ENCODE measurements at regions not wholly inside any gene's neighbourhood (a gene's known extent, or its start where the extent isn't known, plus 50 kb on each side); places are given as distances from the start of the nearest gene placed in this dataset.

GRCh38 chr9:81305561-81306182 lies 383.7 kb downstream of the TLE1 start:
- Histone ChIP-seq H3K27ac (ENCODE audit: low read depth, low read length) (no peak overlapping the region), H3K4me1 (ENCODE audit: control insufficient read depth, insufficient read depth, low read length) (no peaks in the 10 kb centered on the region), H3K9me3 (ENCODE audit: control insufficient read depth, insufficient read depth, low read length) (no peaks in the 10 kb centered on the region; the same call in 1 of the 2 replicates), H3K27me3 (ENCODE audit: control insufficient read depth, insufficient read depth, low read length) (no peaks in the 10 kb centered on the region), H3K9ac (ENCODE audit: low read depth, low read length) (no peak overlapping the region), H3K4me3 (ENCODE audit: low read depth, low read length) (no peak overlapping the region), H3K36me3 (ENCODE audit: control insufficient read depth, insufficient read depth, low read length) (no peaks in the 10 kb centered on the region)

- Histone ChIP-seq H3K9me3 (ENCODE audit: control insufficient read depth, insufficient read depth, low read length) (peaks cover 8% of the 10 kb centered on the region), H3K27ac (ENCODE audit: low read depth, low read length) (no peak overlapping the region), H3K27me3 (ENCODE audit: control insufficient read depth, insufficient read depth, low read length) (no peaks in the 10 kb centered on the region), H3K4me3 (ENCODE audit: low read depth, low read length) (no peak overlapping the region), H3K36me3 (ENCODE audit: control insufficient read depth, insufficient read depth, low read length) (no peaks in the 10 kb centered on the region), H3K9ac (ENCODE audit: low read depth, low read length) (no peak overlapping the region), H3K4me1 (ENCODE audit: control insufficient read depth, insufficient read depth, low read length) (no peaks in the 10 kb centered on the region)
Observed at GRCh38 chr9:81303658-81304057, 385.7 kb downstream of the TLE1 start.

GRCh38 chr9:81293651-81294050 lies 395.7 kb downstream of the TLE1 start:
- Histone ChIP-seq H3K36me3 (ENCODE audit: control insufficient read depth, insufficient read depth, low read length) (no peaks in the 10 kb centered on the region), H3K9ac (ENCODE audit: low read depth, low read length) (no peak overlapping the region), H3K27me3 (ENCODE audit: control insufficient read depth, insufficient read depth, low read length) (no peaks in the 10 kb centered on the region), H3K27ac (ENCODE audit: low read depth, low read length) (no peak overlapping the region), H3K9me3 (ENCODE audit: control insufficient read depth, insufficient read depth, low read length) (no peaks in the 10 kb centered on the region; the same call in 1 of the 2 replicates), H3K4me1 (ENCODE audit: control insufficient read depth, insufficient read depth, low read length) (no peaks in the 10 kb centered on the region), H3K4me3 (ENCODE audit: low read depth, low read length) (no peak overlapping the region)

- H3K27me3 ChIP-seq (ENCODE audit: control insufficient read depth, insufficient read depth, low read length), result no peaks in the 10 kb centered on the region
- H3K36me3 ChIP-seq (ENCODE audit: control insufficient read depth, insufficient read depth, low read length), result no peaks in the 10 kb centered on the region
- no peak overlapping the region for H3K27ac ChIP-seq (ENCODE audit: low read depth, low read length)
- no peak overlapping the region for H3K4me3 ChIP-seq (ENCODE audit: low read depth, low read length)
- no peak overlapping the region for H3K9ac ChIP-seq (ENCODE audit: low read depth, low read length)
- H3K9me3 ChIP-seq (ENCODE audit: control insufficient read depth, insufficient read depth, low read length), result no peaks in the 10 kb centered on the region
- no peaks in the 10 kb centered on the region for H3K4me1 ChIP-seq (ENCODE audit: control insufficient read depth, insufficient read depth, low read length)
Observed at GRCh38 chr9:81292056-81292805, 397.1 kb downstream of the TLE1 start.

- no peaks in the 10 kb centered on the region for H3K27me3 ChIP-seq (ENCODE audit: control insufficient read depth, insufficient read depth, low read length)
- H3K9me3 ChIP-seq (ENCODE audit: control insufficient read depth, insufficient read depth, low read length), result no peaks in the 10 kb centered on the region
- no peaks in the 10 kb centered on the region for H3K4me1 ChIP-seq (ENCODE audit: control insufficient read depth, insufficient read depth, low read length)
- no peaks in the 10 kb centered on the region for H3K36me3 ChIP-seq (ENCODE audit: control insufficient read depth, insufficient read depth, low read length)
- no peak overlapping the region for H3K4me3 ChIP-seq (ENCODE audit: low read depth, low read length)
- no peak overlapping the region for H3K27ac ChIP-seq (ENCODE audit: low read depth, low read length)
- H3K9ac ChIP-seq (ENCODE audit: low read depth, low read length), result no peak overlapping the region
Observed at GRCh38 chr9:81289622-81290021, 399.7 kb downstream of the TLE1 start.

GRCh38 chr9:81268048-81268447 lies 421.3 kb downstream of the TLE1 start:
- H3K9me3 ChIP-seq (ENCODE audit: control insufficient read depth, insufficient read depth, low read length), result no peaks in the 10 kb centered on the region
- no peak overlapping the region for H3K27ac ChIP-seq (ENCODE audit: low read depth, low read length)
- H3K36me3 ChIP-seq (ENCODE audit: control insufficient read depth, insufficient read depth, low read length), result no peaks in the 10 kb centered on the region
- H3K4me1 ChIP-seq (ENCODE audit: control insufficient read depth, insufficient read depth, low read length), result no peaks in the 10 kb centered on the region
- H3K4me3 ChIP-seq (ENCODE audit: low read depth, low read length), result no peak overlapping the region
- H3K27me3 ChIP-seq (ENCODE audit: control insufficient read depth, insufficient read depth, low read length), result no peaks in the 10 kb centered on the region
- no peak overlapping the region for H3K9ac ChIP-seq (ENCODE audit: low read depth, low read length)

- Histone ChIP-seq H3K36me3 (ENCODE audit: control insufficient read depth, insufficient read depth, low read length) (no peaks in the 10 kb centered on the region), H3K9me3 (ENCODE audit: control insufficient read depth, insufficient read depth, low read length) (no peaks in the 10 kb centered on the region), H3K27ac (ENCODE audit: low read depth, low read length) (no peak overlapping the region), H3K9ac (ENCODE audit: low read depth, low read length) (no peak overlapping the region), H3K27me3 (ENCODE audit: control insufficient read depth, insufficient read depth, low read length) (no peaks in the 10 kb centered on the region), H3K4me1 (ENCODE audit: control insufficient read depth, insufficient read depth, low read length) (no peaks in the 10 kb centered on the region), H3K4me3 (ENCODE audit: low read depth, low read length) (no peak overlapping the region)
Observed at GRCh38 chr9:81266674-81267073, 422.7 kb downstream of the TLE1 start.

- H3K27ac ChIP-seq (ENCODE audit: low read depth, low read length), result no peak overlapping the region
- no peaks in the 10 kb centered on the region for H3K36me3 ChIP-seq (ENCODE audit: control insufficient read depth, insufficient read depth, low read length)
- no peaks in the 10 kb centered on the region for H3K9me3 ChIP-seq (ENCODE audit: control insufficient read depth, insufficient read depth, low read length)
- H3K4me3 ChIP-seq (ENCODE audit: low read depth, low read length), result no peak overlapping the region
- H3K4me1 ChIP-seq (ENCODE audit: control insufficient read depth, insufficient read depth, low read length), result no peaks in the 10 kb centered on the region
- no peak overlapping the region for H3K9ac ChIP-seq (ENCODE audit: low read depth, low read length)
- no peaks in the 10 kb centered on the region for H3K27me3 ChIP-seq (ENCODE audit: control insufficient read depth, insufficient read depth, low read length)
Observed at GRCh38 chr9:81266086-81266485, 423.3 kb downstream of the TLE1 start.

GRCh38 chr9:81264516-81264915 lies 424.8 kb downstream of the TLE1 start:
- Histone ChIP-seq H3K27ac (ENCODE audit: low read depth, low read length) (no peak overlapping the region), H3K36me3 (ENCODE audit: control insufficient read depth, insufficient read depth, low read length) (no peaks in the 10 kb centered on the region), H3K4me3 (ENCODE audit: low read depth, low read length) (no peak overlapping the region), H3K9me3 (ENCODE audit: control insufficient read depth, insufficient read depth, low read length) (no peaks in the 10 kb centered on the region), H3K9ac (ENCODE audit: low read depth, low read length) (no peak overlapping the region), H3K4me1 (ENCODE audit: control insufficient read depth, insufficient read depth, low read length) (no peaks in the 10 kb centered on the region), H3K27me3 (ENCODE audit: control insufficient read depth, insufficient read depth, low read length) (no peaks in the 10 kb centered on the region)

GRCh38 chr9:81259896-81260295 lies 429.5 kb downstream of the TLE1 start:
- Histone ChIP-seq H3K27ac (ENCODE audit: low read depth, low read length) (no peak overlapping the region), H3K27me3 (ENCODE audit: control insufficient read depth, insufficient read depth, low read length) (no peaks in the 10 kb centered on the region), H3K4me3 (ENCODE audit: low read depth, low read length) (no peak overlapping the region), H3K9ac (ENCODE audit: low read depth, low read length) (no peak overlapping the region), H3K4me1 (ENCODE audit: control insufficient read depth, insufficient read depth, low read length) (no peaks in the 10 kb centered on the region), H3K36me3 (ENCODE audit: control insufficient read depth, insufficient read depth, low read length) (no peaks in the 10 kb centered on the region), H3K9me3 (ENCODE audit: control insufficient read depth, insufficient read depth, low read length) (no peaks in the 10 kb centered on the region)

GRCh38 chr9:81256368-81256767 lies 433.0 kb downstream of the TLE1 start:
- no peaks in the 10 kb centered on the region for H3K36me3 ChIP-seq (ENCODE audit: control insufficient read depth, insufficient read depth, low read length)
- no peak overlapping the region for H3K27ac ChIP-seq (ENCODE audit: low read depth, low read length)
- H3K4me1 ChIP-seq (ENCODE audit: control insufficient read depth, insufficient read depth, low read length), result no peaks in the 10 kb centered on the region
- no peaks in the 10 kb centered on the region for H3K9me3 ChIP-seq (ENCODE audit: control insufficient read depth, insufficient read depth, low read length)
- no peak overlapping the region for H3K9ac ChIP-seq (ENCODE audit: low read depth, low read length)
- H3K4me3 ChIP-seq (ENCODE audit: low read depth, low read length), result no peak overlapping the region
- H3K27me3 ChIP-seq (ENCODE audit: control insufficient read depth, insufficient read depth, low read length), result no peaks in the 10 kb centered on the region
